ENCODE measurements at regions not wholly inside any gene's neighbourhood (a gene's known extent, or its start where the extent isn't known, plus 50 kb on each side); places are given as distances from the start of the nearest gene placed in this dataset.

DNA sequence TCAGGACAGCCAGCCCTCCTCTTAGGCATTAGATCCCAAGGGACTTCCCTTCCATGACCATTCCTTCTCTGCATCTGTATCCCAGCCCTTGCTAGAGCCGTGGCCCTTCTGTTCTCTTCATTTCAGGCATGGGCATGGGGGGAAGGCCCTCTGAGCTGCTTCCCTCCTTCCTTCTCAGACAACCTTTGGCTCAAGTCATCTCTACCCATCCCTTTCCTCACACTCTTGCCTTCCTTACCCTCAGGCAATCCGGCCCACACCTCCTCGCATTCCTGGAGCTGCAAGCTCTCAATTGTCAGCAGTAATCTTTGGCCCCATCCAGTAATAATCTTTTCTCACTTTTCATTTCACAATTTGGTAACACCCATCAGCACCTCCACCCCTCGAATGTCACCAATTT lies 426.9 kb upstream of the JARID2 start:
- DNase-seq (ENCODE audit: low spot score): no peak

DNA sequence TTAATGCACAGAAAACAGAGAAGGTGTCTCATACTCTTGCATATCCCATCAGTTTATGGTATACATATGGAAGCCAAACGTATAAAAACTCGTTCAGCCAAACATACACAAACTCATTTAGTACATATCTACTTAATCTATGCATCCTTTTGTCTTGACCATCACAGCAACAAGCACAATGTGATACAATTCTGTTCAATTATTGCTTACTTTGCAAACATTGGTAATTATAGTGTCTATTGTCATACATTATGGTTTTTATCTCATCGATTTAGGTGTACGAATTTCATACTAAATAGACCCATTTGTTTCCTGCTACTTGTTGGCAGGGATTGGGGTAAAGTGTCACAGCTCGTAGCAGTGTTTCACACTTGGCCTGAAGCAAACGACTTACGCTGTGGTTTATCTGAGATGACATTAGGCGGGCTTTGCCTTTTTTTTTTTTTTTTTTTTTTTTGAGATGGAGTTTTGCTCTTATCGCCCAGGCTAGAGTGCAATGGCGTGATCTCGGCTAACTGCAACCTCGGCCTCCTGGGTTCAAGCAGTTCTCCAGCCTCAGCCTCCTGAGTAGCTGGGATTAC lies 425.9 kb upstream of the JARID2 start:
- no peak for DNase-seq (ENCODE audit: low spot score)

DNA sequence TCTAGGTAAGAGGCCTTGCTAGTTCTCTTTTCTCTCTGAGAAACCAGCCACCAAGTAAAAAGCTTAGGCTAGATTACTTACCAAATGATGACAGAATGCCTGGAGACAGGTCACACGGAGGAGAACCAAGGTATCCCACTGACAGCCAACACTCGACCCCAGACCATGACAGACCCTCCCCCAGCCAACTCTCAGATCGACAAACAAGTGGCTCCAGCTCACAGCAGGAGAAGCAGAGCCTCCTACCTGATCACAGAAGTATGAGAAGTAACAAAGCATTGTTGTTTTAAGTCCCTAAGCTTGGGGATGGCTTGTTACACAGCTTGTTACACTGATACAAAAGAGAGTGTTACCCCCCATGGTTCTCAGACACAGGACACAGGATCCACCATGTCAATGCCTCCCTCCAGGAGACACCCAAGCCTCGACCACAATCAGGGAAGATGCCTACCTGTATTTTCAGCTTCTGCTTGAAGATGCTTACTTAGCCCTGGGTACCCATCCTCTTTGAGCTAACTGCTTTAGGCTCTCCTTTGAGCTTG lies 423.8 kb upstream of the JARID2 start:
- no peak for DNase-seq (ENCODE audit: low spot score)

DNA sequence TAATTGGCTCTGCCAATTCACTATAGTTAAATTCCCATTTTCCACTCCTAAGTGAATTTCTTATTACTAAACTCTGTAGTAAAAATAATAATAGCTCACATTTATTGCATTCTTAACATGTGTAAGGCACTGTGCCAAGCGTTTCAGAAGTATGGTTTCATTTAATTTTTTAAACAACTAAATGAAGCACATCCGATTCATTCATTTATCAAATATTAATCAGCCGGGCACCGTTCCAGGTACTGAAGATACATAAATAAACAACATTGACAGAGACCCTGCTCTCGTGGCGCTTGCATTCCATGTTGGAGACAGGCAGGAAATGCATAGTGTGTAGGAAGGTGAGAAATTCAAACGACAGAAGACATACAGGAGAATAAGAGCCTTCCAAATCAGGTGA lies 423.2 kb upstream of the JARID2 start:
- DNase-seq (ENCODE audit: low spot score): no peak

DNA sequence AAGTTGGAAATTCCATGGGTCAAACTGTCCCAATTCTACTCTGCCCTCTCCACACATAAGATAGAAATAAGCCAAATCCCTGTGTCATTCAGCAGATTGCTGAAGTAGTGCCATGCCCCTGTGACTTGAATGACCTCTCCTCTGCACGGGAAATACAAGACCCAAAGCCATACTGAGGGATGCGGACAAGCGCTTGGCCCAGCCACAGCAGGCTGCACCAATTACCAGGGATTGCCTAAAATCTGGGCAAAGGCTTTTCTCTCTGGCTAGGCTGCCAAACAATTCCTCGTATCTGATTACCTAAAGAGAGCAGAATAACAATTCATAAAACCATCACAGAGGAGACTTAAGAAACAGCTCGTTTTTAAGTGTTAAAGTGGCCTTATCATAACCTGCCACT lies 421.8 kb upstream of the JARID2 start:
- no peak for DNase-seq (ENCODE audit: low spot score)

DNA sequence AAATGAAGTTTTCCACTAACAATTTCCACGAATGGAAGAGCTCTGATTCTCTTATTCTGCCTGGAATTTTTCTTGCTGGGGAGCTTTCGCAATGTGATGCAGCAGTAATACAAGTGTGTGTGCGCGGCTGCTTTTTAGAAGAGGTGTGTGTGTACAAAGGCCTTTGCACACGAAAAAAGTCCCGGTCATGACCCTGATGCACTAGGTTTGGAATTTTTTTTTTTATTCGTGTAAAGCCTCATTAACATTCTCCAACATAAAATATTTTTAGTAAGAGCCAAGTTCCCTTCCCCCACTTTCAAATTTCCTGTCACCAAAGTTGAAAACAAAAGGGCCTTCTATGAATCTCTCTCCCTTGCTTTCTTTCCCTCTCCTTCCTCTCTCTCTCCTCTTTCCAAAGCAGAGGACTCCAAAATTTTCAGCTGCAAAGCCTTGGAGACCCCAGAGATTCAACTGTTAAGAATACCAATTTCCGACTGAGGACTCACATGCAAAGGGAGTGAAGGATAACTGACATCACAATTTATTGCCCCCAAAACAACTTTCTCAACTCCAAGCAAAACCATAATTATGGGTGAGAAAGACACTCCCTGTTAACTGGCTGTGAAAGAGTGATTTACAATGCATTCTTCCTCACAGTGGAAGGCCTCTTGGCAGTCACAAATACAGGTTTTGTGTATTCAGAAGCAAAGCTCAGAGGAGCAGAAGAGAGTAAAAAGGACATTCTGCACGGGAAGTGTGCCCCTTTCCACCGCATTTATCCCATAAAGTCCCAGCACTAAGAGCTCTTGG lies 421.2 kb upstream of the JARID2 start:
- DNase-seq (ENCODE audit: low spot score): no peak

DNA sequence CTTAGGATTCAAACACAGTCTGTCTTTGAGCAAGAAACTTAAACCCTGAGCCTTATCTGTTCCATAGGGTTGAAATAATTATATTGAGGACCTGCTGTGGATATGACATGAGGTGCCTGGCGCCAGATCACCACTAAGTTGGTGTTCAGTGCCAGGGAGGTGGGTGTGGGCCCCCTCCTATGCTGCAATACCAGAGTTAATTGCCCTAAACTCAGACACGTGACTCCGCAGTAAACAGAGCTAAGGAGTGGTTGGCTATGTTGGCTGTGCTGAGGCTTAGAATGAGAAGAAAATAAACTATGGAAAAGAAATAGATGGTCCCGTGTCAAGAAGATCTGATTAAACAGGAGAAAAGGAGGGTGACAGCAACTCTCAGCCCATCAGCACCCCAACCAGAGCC lies 419.4 kb upstream of the JARID2 start:
- DNase-seq (ENCODE audit: low spot score): no peak

DNA sequence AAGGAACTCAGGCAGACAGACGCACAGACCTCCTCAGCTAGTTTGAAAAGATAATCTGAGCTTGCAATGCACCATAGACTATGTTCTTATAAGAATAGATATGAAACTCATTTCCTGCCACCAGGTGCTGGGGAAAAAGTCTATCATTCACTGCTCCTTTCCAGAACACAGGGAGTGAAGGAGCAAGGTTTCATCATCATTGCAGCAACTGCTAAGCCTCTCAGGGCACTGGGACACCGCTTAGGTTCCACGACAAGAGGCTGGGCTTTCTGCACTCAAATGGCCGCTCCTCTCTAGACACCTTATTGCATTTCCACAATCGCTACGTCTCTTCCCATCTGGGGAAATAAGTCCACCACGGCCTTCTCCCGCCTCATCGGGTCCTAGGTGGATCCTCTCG lies 418.5 kb upstream of the JARID2 start:
- no peak for DNase-seq (ENCODE audit: low spot score)

DNA sequence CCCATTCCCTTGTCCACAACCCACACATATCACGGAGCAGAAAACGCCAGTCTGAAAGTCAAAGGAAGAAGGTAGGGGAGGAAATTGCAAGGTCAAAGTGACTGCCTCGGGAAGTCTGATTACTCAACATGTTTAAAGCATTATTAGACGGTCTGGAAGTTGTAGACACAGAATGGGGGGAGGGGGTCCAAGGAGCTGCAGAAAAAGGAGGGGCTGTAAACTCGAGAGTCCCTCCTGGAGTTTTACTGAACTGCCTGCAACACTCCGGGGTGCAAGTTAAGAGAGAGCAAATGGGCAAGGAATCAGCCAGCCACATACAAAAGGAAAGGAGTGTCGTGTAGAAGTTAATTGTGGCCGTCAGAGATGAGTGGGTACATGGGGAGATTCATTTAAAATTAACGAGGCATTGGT lies 417.7 kb upstream of the JARID2 start:
- DNase-seq (ENCODE audit: low spot score): no peak

DNA sequence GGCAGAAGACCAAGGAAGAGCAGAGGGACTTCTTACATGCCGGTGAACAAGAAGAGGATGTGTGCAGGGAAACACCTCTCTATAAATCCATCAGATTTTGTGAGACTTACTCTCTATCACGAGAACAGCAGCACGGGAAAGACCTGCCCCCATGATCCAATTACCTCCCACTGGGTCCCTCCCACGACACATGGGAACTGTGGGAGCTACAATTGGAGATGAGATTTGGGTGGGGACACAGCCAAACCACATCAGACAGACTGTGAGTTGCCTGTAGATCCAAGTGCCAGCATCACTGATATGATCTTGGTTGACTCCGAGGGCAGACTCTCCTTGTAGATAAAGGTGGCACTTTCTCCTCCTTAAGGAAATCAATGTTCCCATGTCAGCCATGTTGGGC lies 414.8 kb upstream of the JARID2 start:
- DNase-seq (ENCODE audit: low spot score): no peak

DNA sequence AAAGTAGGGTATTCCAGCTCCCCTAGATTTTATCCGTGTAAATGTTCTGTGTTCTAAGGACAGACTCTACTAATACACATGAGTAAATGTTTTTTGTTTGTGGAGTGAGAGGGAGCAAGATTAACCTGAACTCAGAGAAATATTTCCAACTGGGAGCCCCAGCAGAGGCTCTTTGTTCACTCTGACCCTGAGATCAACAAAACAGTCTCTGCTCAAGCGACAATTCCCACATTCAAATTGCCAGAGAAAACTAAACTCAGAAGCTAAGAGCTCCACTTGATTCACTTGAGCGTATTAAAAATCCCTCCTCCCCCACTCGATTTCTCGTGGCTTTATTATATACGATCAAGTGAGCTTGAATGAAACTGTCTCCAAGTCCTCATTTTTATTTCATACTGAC lies 413.9 kb upstream of the JARID2 start:
- DNase-seq (ENCODE audit: low spot score): no peak

DNA sequence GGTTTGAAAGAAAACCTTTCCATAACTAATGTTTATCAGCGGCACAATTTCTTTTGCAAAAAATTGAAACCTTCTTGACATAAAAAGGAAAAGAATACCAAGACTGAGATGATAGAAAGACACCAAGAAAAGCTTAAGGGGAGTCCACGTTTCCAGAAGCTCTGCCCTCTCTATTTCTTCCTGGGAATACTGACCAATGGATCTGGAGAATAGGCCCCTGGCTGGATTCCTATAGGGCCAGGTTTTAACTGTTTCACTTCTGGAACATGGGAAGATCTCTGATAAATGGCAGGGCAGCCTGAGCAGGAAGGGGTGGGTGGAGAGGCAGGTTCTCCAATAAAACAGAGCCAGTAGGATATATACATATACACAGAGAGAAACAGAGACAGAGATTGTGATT lies 413.4 kb upstream of the JARID2 start:
- no peak for DNase-seq (ENCODE audit: low spot score)

DNA sequence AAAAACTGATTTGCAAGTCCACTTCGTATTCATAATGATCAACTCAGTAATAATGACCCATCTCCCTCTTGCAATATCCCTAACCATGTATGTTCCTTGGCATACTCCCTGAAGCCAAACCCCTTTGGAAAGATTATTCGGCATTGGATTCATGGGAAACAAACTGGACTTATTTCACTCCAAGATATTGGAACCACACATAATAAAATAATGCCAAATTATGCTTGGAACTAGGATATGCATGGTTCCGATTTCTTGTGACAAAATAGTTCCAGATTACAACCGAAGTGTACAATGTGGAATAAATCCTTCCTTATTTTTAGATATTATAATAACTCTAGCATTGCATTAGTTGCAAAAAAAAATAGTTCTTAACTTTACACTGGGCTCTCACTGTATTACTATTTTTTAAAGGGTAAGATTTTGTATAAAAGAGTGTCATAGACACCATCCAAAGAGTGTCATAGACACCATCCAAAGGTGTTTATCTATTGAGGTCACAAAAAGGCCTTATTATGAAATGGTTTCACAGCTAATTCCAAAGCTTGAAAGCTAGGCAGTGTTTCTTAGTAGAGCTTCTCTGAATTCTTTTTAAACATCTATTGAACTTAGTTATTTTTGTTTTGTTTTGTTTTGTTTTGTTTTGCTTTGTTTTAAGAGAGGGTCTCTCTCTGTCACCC lies 410.9 kb upstream of the JARID2 start:
- no peak for DNase-seq (ENCODE audit: low spot score)

DNA sequence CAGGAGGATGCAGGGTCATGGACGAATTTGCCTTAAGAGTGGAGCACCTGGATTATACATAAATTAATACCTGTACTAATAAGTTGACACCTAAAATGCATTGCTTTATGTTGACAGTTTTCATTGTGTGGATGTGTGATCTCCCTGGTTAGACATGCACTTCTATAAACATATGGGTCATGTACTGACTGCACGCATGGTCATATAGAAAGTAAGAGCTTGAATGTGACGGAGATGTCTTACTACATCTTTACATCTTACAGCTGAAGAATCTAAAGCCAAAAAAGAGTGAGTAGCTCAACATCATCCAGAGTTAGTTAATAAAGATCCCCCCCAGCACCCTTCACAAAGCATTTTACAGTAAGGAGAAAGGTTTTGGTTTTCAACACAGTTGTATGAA lies 408.4 kb upstream of the JARID2 start:
- DNase-seq (ENCODE audit: low spot score): no peak

DNA sequence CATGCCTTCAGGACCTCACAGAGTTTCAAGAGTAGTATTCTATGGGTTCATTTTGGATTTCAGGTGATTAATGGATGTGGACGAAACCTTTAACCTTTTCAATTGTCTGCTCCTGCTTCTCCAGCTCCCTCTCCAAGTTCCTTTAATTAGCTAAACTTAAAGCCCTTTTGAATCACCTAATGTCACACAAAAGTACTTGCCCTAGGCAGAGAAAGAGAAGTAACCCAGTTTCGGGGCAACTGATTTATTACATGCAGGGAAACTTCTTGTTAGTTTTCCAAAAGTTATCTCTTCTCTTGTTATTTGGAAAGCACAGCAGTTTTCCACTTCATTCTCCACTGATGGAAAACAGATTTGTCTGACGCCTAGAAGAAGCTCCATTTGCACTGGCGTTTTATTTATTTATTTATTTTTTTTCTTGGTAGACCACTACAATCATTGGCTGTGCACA lies 407.7 kb upstream of the JARID2 start:
- DNase-seq (ENCODE audit: low spot score): no peak

DNA sequence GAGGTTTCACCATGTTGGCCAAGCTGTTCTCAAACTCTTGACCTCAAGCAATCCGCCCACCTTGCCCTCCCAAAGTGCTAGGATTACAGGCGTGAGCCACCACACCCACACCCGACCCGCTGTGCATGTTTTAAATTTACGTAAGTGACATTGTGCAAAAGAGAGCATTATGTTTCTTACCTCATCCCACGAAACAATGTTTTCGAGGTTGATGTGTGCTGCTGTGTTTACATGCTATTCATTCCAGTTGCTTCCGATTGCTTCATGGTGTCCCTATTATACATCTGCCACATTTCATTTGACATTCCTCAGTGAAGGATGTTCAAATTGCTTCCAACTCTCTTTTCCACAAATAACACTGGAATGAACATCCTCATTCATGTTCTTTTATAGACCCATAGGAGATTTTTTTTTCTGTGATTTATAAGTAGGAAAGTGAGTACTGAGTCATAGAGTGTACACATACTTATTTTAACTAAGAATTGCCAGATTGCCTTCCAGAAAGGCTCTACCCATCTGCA lies 403.9 kb upstream of the JARID2 start:
- DNase-seq (ENCODE audit: low spot score): no peak

DNA sequence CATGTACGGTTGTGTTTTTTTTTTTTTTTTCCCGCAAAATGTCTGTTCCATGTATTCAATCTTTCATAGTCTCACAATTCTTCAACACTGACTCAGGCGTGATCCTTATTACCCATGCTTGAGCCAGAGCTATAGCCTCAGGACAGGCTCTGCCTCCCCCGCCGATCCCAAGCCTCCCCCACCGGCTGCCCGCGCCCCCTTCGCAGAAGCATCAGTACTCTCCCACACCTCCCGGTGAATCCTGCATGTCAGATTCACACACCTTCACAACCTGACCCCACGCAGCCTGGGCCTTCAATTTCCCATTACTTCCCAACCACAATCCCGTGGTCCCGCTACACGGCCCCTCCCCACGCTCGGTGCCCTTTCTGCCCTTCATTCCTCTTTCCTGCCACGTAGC lies 401.5 kb upstream of the JARID2 start:
- DNase-seq (ENCODE audit: low spot score): no peak

DNA sequence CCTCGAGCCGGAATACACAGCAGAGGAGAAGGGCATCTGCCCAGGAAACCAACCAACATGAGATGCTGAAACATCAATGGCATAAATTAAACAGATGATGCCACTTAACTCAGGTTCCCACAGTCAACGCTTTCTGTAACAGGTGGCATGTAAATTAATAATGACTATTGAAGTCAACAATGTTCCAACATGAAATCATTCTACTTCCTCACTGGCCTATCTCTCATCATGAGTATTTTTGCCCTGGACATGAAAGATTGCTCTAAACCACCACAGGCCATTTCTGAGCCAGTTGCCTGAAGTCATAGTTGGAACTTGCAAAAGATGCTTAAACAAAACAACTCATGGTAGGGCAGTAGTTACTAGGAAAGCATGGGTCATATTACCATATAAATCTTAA lies 397.9 kb upstream of the JARID2 start:
- no peak for DNase-seq (ENCODE audit: low spot score)

DNA sequence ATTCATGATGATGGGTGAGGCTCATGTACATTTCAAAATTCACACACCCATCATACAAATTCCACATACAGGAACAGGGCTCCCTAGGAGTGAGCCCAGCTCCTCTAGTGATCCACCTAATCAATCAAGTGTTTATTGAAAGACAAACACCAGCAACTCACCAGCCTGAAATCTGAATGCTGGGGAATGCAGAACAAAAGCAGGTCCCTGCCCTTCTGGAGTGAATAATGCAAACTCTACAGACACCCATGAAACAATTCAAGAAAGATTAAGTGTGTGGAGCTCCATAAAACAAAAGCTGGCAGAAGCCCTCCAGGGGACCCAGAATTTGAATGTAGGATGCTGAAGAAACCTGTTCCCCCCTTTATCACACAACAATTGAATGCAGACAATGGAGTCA lies 396.7 kb upstream of the JARID2 start:
- no peak for DNase-seq (ENCODE audit: low spot score)

DNA sequence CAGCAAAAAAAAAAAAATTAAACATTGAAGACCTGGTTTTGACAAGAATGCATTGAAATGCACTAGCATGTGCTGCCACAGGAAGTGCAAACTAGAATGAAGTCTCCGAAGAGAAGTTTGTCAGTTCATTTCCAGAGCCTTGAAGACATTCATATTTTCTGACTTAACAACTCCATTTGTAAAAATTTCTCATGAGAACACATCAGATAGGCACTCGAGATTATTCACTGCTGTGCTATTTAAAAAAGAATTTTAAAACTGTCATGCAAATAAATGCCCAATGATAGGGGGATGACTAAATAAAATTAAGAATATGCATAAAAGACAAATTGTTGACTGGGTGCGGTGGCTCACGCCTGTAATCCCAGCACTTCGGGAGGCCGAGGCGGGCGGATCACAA lies 394.6 kb upstream of the JARID2 start:
- no peak for DNase-seq (ENCODE audit: low spot score)

DNA sequence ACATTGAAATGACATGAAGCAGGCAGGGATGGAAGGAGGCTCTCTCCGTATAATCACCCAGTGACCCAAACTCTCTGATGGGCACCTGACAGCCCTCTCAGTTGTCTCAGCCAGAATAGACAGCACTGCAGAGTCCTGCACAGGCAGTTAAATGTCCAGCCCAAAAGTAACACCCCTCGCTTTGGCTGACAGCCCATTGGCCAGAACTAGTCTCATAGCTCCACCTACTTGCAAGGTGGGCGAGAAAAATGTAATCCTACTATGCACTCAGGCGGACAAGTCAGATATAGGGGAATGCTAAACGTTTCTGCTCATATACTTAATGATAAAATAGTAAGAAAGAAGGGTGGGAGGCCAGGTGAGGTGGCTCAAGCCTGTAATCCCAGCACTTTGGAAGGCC lies 393.5 kb upstream of the JARID2 start:
- DNase-seq (ENCODE audit: low spot score): no peak

DNA sequence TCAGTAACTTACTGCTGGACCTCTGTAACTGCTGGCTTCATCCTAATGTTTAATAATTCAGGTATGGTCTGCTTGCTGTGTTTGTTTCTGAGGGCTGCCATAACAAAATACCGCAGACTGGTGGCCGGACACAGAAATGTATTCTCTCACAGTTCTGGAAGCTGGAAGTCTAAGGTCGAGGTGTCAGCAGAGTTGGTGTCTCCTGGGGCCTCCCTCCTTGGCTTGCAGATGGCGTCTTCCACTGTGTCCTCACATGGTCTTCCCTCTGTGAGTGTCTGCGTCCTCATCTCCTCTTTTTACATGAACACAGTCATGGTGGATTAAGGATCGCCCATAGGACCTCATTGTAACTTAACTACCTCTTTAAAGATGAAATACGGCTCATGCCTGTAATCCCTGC lies 389.7 kb upstream of the JARID2 start:
- DNase-seq (ENCODE audit: low spot score): no peak

DNA sequence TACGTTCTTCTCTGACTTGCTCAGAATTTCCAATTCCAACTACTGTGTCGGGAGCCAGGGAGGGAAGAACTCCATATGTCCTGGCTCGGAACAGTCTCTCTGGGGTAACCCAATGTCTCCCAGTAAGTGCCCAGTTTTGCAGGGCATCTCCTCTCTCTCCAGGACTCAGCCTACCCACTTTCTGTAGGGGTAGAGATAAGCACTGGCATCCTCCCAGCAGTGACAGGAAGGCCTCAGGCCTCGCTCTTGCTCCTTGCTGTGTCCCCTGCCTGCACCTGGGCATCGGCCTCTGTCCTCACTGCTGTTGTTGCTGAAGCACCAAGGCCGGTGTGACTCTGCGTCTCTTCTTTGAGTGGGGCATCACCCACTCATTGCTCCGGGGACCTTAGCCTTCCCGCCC lies 388.9 kb upstream of the JARID2 start:
- no peak for DNase-seq (ENCODE audit: low spot score)
